HFFc6 (cell line): ENCODE measurements at regions not wholly inside any gene's neighbourhood (a gene's known extent, or its start where the extent isn't known, plus 50 kb on each side); places are given as distances from the start of the nearest gene placed in this dataset.

ENCODE experiments used
- DNase-seq: peaks from one replicate; pipeline ENCODE4 v3.0.0-alpha.2; 2018
- H3K27ac Mint-ChIP-seq: 2 replicates; pipeline ENCODE4 v1.8.0; 2020; ENCODE audit warnings: mild to moderate bottlenecking, mixed read lengths
- H3K27me3 Mint-ChIP-seq: 2 replicates; pipeline ENCODE4 v1.8.0; 2021; ENCODE audit warnings: mild to moderate bottlenecking, moderate library complexity, mixed read lengths; ENCODE audit not compliant: insufficient read depth
- H3K36me3 Mint-ChIP-seq: 2 replicates; pipeline ENCODE4 v1.8.0; 2021; ENCODE audit warnings: low read depth, mixed read lengths
- H3K4me1 Mint-ChIP-seq: 2 replicates; pipeline ENCODE4 v1.8.0; 2020; ENCODE audit warnings: low read depth, mixed read lengths
- H3K4me3 Mint-ChIP-seq: 2 replicates; pipeline ENCODE4 v1.8.0; 2020; ENCODE audit warnings: mild to moderate bottlenecking, moderate library complexity, mixed read lengths
- H3K9me3 Mint-ChIP-seq: 2 replicates; pipeline ENCODE4 v1.8.0; 2020; ENCODE audit warnings: mild to moderate bottlenecking, mixed read lengths
- TF ChIP-seq, protein P1 (sequence below): fragments of 200-600 bp; sonication (generic); IDR thresholded peaks from 2 replicates; pipeline ENCODE4 v1.5.0; 2021; ENCODE audit warnings: antibody characterized with exemption, mild to moderate bottlenecking

DNA sequence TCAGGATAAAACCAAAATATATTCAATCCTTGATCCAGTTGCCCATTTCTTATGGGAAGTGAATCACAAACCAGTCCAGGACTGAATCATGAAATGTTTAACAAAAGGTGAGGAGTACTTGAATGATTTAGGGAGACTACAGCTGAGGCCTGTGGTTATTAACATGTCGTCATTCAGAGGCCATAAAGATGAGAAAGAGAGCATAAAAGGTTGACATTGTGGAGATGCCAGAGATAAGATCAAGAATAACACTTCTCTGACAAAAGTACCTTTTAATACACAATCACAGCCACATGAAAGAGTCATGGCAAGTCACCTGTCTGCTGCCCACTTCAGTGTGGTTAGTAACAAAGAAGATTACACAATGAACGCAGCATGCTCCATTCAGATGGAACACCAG is 1195.7 kb upstream of the SORCS1 start:
- peaks cover 8% of the 10 kb centered on the region for H3K9me3 Mint-ChIP-seq

DNA sequence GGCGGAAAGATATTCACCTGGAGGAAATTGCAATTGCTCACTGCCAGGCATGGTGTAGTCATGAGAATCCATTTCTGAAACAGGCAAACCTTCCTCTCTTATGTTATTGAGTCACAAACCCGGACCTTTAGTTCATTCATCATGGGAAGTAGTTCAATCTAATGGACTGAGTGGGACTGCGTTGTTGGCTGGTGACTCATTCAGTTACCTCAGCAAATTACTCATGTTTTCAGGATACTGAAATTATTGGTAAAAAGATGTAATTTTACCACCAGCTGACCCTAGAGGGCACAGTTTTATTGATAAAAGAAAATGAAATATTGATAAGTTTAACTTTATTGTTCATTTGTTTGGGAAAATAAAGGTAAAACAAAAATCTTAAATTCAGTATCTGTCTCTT is 1194.4 kb upstream of the SORCS1 start:
- TF ChIP-seq, protein P1, sequence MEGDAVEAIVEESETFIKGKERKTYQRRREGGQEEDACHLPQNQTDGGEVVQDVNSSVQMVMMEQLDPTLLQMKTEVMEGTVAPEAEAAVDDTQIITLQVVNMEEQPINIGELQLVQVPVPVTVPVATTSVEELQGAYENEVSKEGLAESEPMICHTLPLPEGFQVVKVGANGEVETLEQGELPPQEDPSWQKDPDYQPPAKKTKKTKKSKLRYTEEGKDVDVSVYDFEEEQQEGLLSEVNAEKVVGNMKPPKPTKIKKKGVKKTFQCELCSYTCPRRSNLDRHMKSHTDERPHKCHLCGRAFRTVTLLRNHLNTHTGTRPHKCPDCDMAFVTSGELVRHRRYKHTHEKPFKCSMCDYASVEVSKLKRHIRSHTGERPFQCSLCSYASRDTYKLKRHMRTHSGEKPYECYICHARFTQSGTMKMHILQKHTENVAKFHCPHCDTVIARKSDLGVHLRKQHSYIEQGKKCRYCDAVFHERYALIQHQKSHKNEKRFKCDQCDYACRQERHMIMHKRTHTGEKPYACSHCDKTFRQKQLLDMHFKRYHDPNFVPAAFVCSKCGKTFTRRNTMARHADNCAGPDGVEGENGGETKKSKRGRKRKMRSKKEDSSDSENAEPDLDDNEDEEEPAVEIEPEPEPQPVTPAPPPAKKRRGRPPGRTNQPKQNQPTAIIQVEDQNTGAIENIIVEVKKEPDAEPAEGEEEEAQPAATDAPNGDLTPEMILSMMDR: peak; percentile 36; the same call in 1 of the 2 replicates
- Mint-ChIP-seq H3K27ac (peak overlapping the region; percentile 39; the same call in 1 of the 2 replicates), H3K4me1 (peaks cover 15% of the 10 kb centered on the region; the same call in 1 of the 2 replicates), H3K4me3 (no peak overlapping the region), H3K9me3 (peaks cover 8% of the 10 kb centered on the region), H3K27me3 (no peaks in the 10 kb centered on the region; the same call in 1 of the 2 replicates), H3K36me3 (no peaks in the 10 kb centered on the region)
- DNase-seq: peak; percentile 84

More for the DNA sequence above, 1195.7 kb upstream of the SORCS1 start:
- TF ChIP-seq, protein P1: no peak
- peaks cover 15% of the 10 kb centered on the region; the same call in 1 of the 2 replicates for H3K4me1 Mint-ChIP-seq
- no peaks in the 10 kb centered on the region; the same call in 1 of the 2 replicates for H3K27me3 Mint-ChIP-seq
- peak; percentile 7 for DNase-seq
- H3K36me3 Mint-ChIP-seq: no peaks in the 10 kb centered on the region
- no peak overlapping the region for H3K4me3 Mint-ChIP-seq
- no peak overlapping the region for H3K27ac Mint-ChIP-seq

DNA sequence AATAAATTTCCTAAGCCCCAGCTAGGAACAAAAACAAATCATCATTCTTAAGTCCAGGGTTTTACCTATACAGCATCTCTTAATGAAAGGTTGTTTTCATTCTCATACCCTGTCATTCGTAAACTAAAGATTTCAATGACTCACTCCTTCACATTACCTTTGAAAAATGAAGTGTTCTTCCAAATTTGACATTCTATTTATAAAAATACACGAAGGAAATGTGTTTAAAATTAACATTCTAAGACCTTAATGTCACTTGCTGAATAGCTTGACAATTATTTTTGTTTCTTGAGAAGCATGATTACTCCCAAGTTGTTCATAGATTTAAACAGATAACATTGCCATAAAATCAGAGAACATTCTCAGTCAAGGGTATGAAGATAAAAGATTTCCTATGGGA is 1188.3 kb upstream of the SORCS1 start:
- Mint-ChIP-seq H3K36me3 (no peaks in the 10 kb centered on the region), H3K9me3 (peaks cover 15% of the 10 kb centered on the region), H3K27ac (no peak overlapping the region), H3K27me3 (no peaks in the 10 kb centered on the region), H3K4me3 (no peak overlapping the region), H3K4me1 (no peaks in the 10 kb centered on the region; the same call in 1 of the 2 replicates)
- TF ChIP-seq, protein P1: no peak
- no peak for DNase-seq

DNA sequence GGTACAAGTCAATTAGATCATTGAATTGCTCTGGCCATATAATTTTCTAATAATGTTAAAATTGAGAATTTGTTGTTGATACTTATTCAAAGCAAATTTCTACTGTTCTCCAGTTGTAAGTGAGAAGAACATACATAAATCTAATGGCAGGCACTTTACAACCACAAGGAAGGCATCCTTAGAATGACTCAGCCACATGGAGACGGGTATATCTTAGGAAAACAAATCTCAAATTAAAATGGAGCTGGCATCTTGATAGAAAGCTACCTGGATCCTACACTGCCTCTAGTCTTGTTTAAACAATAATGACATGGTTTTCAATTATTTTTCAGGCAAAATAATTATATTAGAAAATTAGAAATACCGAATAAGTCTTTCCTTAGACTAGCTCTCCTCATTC is 1183.7 kb upstream of the SORCS1 start:
- TF ChIP-seq, protein P1: no peak
- DNase-seq: no peak
- Mint-ChIP-seq H3K9me3 (peaks cover 13% of the 10 kb centered on the region), H3K27ac (no peak overlapping the region), H3K36me3 (no peaks in the 10 kb centered on the region), H3K27me3 (no peaks in the 10 kb centered on the region; the same call in 1 of the 2 replicates), H3K4me3 (no peak overlapping the region), H3K4me1 (no peaks in the 10 kb centered on the region; the same call in 1 of the 2 replicates)

DNA sequence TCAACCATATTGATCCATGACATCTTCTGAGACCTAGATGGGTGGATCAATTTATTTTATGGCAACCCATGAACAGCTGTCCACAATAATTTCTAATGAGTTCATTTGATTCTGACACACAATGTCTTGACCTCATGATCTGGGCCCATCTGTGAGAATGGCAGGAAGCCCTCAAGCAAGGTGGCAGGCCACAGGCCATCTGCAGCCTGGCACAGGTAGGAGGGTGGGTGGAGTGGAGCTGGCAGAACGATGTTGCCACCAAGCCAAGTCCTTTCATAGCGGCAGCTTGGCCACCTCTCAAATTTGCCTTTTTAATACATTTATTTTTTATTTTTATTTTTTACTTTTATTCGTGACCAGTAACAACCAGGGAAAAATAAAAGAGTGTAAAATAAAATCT is 1181.6 kb upstream of the SORCS1 start:
- TF ChIP-seq, protein P1: no peak

DNA sequence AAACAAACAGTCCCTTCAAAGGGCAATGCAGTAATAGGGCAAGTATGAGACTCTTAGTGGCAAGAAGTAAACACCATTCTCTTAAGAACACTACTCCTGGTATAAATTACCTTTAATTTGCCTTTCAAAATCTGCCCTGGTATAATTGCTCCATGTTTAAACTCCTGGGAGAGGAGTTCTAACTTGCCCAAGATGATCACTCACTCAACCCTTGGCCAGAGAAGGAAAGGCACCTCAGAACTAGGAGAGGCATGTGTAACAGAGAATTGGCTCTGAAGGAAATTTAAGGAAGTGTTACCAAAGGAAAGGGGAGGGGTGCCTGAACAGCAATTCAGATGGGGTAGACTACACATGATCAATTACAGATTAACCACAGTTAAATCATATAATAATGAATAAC is 1173.6 kb upstream of the SORCS1 start:
- H3K36me3 Mint-ChIP-seq: no peaks in the 10 kb centered on the region
- H3K27me3 Mint-ChIP-seq: peaks cover 1% of the 10 kb centered on the region
- H3K9me3 Mint-ChIP-seq: peaks cover 4% of the 10 kb centered on the region
- no peak for DNase-seq
- no peak overlapping the region for H3K4me3 Mint-ChIP-seq
- TF ChIP-seq, protein P1: no peak
- peaks cover 10% of the 10 kb centered on the region; the same call in 1 of the 2 replicates for H3K4me1 Mint-ChIP-seq
- peak overlapping the region; percentile 1; the same call in 1 of the 2 replicates for H3K27ac Mint-ChIP-seq

More for the DNA sequence above, 1181.6 kb upstream of the SORCS1 start:
- Mint-ChIP-seq H3K4me1 (no peaks in the 10 kb centered on the region), H3K4me3 (no peak overlapping the region), H3K27ac (no peak overlapping the region), H3K9me3 (peaks cover 13% of the 10 kb centered on the region), H3K27me3 (no peaks in the 10 kb centered on the region; the same call in 1 of the 2 replicates), H3K36me3 (no peaks in the 10 kb centered on the region)
- DNase-seq: no peak
